Superior temporal gyrus (tissue), 1 donor: ENCODE measurements at regions not wholly inside any gene's neighbourhood (a gene's known extent, or its start where the extent isn't known, plus 50 kb on each side); places are given as distances from the start of the nearest gene placed in this dataset.
"Not testable (repeated sequence)": the region's sequence is repeated elsewhere in the genome, so short reads cannot be mapped to it uniquely, and the experiment has no call there.

Source experiments
- DNase-seq: peaks from one replicate; pipeline ENCODE4 v3.0.0-alpha.2; 2016; ENCODE audit errors: extremely low spot score

- DNase-seq, result no peak
Measured at GRCh38 chr2:51379997-51380396, 348.1 kb upstream of the NRXN1 start.

- no peak for DNase-seq
Measured at GRCh38 chr2:51368250-51368649, 336.3 kb upstream of the NRXN1 start.

GRCh38 chr2:51350100-51350499, 318.2 kb upstream of the NRXN1 start:
- no peak for DNase-seq

GRCh38 chr2:51344886-51345285, 313.0 kb upstream of the NRXN1 start:
- DNase-seq, result no peak

- no peak for DNase-seq
Measured at GRCh38 chr2:51335087-51336058, 303.4 kb upstream of the NRXN1 start.

- DNase-seq, result no peak
Measured at GRCh38 chr2:51329512-51329911, 297.6 kb upstream of the NRXN1 start.

- DNase-seq, result no peak
Measured at GRCh38 chr2:51324051-51324450, 292.1 kb upstream of the NRXN1 start.

GRCh38 chr2:51322613-51323012, 290.7 kb upstream of the NRXN1 start:
- no peak for DNase-seq

- peak; percentile 57 for DNase-seq
Measured at GRCh38 chr2:51304311-51304710, 272.4 kb upstream of the NRXN1 start.

GRCh38 chr2:51301381-51301780, 269.4 kb upstream of the NRXN1 start:
- no peak for DNase-seq

GRCh38 chr2:51299370-51299769, 267.4 kb upstream of the NRXN1 start:
- DNase-seq, result no peak

- DNase-seq, result no peak
Measured at GRCh38 chr2:51297488-51297887, 265.6 kb upstream of the NRXN1 start.

- DNase-seq, result no peak
Measured at GRCh38 chr2:51293566-51294200, 261.8 kb upstream of the NRXN1 start.

GRCh38 chr2:51291762-51292551, 260.0 kb upstream of the NRXN1 start:
- DNase-seq, result no peak

- no peak for DNase-seq
Measured at GRCh38 chr2:51290725-51291124, 258.8 kb upstream of the NRXN1 start.

- DNase-seq, result no peak
Measured at GRCh38 chr2:51289045-51289444, 257.1 kb upstream of the NRXN1 start.

- DNase-seq, result no peak
Measured at GRCh38 chr2:51268191-51268590, 236.3 kb upstream of the NRXN1 start.

GRCh38 chr2:51265539-51265938, 233.6 kb upstream of the NRXN1 start:
- no peak for DNase-seq

- no peak for DNase-seq
Measured at GRCh38 chr2:51263951-51264350, 232.0 kb upstream of the NRXN1 start.

- not testable (repeated sequence) for DNase-seq
Measured at GRCh38 chr2:51263101-51263500, 231.2 kb upstream of the NRXN1 start.

GRCh38 chr2:51258301-51258700, 226.4 kb upstream of the NRXN1 start:
- no peak for DNase-seq

- DNase-seq, result no peak
Measured at GRCh38 chr2:51256736-51257135, 224.8 kb upstream of the NRXN1 start.
